Endometrium (tissue), 2 donors: ENCODE measurements at regions not wholly inside any gene's neighbourhood (a gene's known extent, or its start where the extent isn't known, plus 50 kb on each side); places are given as distances from the start of the nearest gene placed in this dataset.
"Not testable (repeated sequence)": the region's sequence is repeated elsewhere in the genome, so short reads cannot be mapped to it uniquely, and the experiment has no call there.

Source experiments
- FAIRE-seq: peaks from 2 replicates; lab custom pipeline; 2012; peaks lifted over from hg19 to GRCh38; lab: Jason Lieb, UNC
- donor health status: control.
- donor health status: control.

DNA sequence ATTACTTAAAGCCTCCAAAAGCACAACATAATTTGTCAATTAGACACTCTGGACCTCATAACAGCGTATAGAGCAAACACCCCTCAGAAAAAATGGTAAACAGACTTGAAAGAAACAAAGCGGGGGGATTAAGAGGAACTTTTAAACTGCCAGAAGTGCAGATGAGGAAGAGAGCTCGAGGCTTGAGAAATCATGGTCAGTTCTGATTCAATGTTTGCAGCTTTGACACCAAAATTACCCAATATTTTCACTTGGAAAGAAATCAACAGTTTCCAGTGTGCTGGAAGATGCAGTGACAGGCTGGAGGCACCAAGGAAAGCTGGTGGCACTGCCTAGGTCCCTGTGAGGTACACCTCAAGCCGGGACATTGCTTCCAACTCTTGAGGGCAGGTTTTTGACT lies 180.9 kb upstream of the TOX3 start:
- no peak for FAIRE-seq

DNA sequence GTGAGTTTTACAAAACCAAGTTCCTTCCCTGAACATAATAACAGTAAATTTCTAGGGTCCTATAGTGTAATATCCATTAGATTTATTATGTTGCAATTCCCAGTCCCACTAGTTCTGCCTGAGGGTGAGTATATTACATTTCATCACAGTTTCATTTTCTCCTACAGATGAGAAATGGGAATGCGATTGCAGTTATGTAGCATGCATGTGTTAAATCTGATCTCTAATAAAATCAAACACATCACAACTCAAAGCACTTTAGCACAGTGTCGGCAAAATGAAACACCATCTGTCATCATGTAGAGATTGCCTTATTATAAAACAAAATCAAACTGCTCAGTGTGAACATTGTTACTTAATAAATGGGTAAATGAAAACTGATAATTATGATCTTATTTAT lies 180.5 kb upstream of the TOX3 start:
- FAIRE-seq, result no peak

DNA sequence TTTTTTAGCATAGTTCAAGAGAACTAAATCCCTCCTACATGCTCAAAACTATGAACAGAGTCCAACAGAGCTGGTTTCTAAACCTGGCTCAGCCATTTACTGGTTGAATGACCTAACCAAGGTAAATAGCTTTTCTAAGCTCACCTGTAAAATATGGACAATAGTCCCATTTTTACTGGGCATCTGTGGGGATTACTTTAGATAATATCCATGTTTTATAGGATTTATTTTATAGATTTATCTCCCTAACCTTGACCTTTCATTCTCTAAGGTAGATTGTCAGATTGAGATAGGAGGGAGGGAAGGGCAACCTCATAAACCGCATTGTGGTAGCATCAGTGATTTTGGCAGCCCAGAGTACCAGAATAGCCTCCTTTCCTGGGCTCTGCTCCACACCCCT lies 178.5 kb upstream of the TOX3 start:
- FAIRE-seq, result no peak

DNA sequence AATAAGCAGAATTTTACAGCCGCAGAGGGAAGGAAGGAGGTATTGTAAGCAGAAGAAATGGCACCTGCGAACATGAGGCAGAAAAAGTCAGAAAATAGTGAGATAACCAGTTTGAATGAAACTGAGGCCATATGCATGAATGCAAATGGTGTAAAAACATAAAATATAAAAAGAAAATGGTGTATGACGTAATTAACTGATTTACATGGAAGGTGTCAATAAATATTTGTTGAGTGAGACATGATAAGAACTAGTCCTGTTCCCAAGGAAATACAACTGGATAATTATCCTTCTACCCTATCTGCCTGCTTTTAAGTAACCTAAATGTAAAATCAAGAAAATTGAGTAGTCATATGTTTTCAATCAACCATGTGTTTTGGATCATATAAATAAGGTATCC lies 178.1 kb upstream of the TOX3 start:
- no peak for FAIRE-seq

DNA sequence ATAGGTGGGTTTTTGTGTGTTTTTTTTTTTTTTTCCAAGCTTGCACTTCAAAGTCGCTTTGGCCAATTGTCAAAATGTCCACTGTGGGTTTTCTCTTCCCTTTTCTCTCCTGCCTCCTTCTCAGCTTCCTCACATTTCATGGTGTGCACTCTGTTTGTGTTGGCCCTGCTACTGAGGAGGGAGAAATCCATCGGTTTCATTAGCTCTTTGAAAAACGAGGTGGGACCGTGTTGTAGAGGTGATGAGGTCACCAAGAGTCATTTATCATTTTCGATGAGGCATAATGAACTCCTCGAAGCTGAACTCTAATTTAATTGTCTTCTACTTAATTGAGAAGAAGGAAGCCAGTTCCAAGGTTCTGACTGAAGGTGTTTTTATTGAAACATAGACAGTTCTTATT lies 174.4 kb upstream of the TOX3 start:
- no peak for FAIRE-seq

DNA sequence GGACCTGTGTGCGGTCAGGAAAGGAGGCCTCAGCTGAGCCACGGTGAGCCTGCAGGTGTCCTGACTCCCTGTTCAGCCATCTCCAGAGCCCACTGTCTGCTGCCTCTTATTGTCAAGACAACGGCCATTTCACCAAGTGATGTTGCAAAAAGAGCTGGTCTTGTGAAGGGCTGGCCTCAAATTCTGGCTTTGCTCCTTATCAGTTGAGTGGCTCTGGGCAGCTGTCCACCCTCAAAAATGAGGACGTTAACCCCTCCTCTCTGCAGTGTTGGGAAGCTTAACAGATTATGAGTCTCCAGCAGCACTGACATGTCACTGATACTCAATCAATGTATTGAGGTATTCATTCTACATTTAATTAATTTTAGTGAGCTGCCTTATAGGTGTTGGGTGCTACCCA lies 171.1 kb upstream of the TOX3 start:
- FAIRE-seq, result no peak

DNA sequence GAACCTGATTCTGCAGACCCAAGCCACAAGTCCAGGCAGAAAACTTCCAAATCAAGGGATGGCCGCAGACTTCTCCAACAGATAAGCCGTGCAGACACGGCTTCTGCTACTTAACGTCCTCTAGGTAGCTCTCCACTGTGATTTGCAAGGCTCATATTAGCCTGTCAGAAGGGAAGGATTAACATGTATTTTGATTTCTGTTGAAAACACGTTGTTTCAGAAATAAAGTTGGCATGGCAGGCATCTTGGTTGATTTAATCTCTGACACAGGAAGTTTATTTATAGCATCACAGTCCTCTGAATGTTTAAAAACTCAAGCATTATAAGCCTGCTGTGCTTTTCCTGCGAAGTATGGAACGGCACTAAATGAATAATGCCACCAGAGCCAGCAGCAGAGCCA lies 166.8 kb upstream of the TOX3 start:
- no peak for FAIRE-seq

DNA sequence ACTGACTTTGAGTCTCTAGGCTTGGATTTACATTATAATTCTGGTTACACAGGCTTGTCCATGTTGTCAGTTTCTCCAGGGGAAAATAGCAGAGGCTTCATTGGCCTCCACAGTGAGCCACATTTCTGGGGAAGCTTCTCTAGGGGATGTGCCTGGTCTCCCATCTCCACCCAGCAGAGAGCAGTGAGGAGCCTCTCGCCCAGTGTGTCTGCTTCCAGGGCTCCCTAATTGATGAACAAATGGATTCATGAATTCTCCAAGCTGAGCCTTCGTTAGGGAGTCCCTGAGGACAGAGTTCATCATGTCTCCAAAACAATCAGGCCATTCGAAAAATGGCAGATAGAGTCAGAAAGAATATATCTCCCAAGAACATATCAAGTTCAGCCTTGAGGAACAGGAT lies 162.4 kb upstream of the TOX3 start:
- FAIRE-seq, result no peak

DNA sequence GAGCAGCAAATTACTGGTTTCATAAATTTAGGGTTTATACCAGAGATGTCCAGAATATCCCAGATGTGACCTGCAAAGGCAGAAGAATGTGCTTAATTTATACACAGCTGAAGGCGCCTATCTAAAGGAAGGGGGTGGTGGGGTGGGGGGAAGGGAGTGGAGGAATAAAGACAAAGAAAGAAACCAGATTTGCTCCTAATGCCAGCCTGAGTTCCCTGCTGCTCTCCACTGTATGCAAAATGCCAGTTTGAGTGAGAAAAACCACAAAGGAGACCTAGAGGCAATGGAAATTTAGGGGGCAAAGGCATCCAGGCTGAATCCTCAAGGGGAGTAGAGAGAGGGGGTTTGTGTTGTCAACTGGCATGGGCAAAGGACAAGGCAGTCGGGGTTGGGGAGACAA lies 161.5 kb upstream of the TOX3 start:
- no peak for FAIRE-seq

DNA sequence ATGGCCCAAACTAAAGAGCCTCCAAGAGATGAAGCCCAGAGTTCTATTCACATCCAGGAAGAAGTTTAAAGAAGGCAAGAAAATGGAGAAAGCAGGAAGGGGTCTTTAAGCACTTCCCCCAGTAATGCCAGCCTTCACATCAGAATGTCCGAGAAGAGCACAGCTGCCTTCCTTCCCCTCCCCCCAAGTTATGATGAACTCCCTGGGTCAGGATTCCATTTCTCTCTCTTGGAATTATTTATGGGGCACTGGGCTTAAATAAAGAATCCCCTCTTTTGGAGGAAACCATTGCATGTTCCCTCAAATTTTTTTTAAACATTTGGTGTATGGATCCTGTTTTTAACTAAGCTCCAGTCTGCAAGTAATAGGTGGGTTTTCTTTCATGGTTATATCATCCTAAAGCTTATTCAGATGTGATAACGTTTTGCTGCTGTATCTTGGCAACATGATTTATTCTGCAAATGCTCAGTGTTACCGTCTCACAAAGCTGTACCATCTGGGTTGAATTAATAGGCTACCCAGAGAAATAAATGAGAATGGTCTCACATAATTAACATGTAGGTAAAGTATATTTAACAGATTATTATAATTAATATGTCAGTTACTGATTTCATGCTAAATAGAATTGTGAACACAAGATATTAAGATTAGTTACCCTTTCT lies 160.9 kb upstream of the TOX3 start:
- FAIRE-seq, result no peak

DNA sequence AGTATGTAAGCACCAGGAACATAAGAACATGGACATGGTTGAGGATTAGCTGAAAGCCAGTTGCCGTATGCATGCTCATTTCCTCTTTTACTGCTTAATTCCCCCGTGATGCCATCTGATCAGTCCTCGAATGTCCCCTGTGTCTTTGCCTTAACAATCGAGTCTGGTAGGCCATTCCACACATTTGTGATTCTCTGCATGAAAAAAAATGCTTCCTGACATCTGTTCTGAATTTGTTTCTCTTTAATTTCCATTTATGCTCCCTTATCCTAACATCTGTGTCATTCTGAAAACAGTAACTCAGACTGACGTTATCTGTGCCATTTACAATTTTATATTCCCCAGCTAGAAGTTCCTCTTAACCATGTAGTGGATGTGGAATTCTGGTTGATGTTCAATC lies 158.2 kb upstream of the TOX3 start:
- no peak for FAIRE-seq

DNA sequence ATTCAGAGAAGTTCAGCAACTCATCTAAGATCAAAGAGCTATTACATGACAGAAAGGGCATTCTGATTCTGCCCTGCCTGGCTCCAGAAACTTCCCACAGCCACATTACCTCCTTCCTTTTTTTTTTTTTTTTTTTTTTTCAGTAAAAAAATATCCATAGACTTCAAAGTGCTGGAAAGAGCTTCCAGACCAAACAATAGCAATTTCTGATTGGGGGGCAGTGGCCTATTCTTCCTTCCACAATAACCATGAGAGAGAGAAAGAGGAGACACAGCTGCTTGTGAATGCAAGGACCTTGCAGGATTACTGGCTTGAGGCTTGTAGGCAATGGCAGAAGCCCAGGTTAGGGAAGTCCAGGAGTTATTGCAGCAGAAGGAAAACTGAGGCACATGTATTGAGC lies 151.0 kb upstream of the TOX3 start:
- no peak for FAIRE-seq

DNA sequence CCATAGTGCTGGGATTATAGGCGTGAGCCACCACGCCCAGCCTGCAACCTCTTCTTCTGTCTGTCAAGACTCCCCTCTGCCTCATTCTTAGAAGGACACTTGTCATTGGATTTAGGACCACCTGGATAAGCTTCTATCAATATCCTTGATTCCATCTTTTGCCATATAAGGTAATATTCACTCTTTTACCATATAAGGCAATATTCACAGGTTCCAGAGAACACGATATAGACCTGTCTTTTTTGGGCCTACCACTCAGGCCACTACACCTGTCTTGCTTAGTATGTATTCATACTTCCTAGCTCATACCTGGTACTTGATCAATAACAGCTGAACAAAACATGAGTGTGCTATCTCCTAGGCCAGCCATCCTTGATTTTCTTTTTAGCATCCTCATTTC lies 149.2 kb upstream of the TOX3 start:
- no peak for FAIRE-seq

DNA sequence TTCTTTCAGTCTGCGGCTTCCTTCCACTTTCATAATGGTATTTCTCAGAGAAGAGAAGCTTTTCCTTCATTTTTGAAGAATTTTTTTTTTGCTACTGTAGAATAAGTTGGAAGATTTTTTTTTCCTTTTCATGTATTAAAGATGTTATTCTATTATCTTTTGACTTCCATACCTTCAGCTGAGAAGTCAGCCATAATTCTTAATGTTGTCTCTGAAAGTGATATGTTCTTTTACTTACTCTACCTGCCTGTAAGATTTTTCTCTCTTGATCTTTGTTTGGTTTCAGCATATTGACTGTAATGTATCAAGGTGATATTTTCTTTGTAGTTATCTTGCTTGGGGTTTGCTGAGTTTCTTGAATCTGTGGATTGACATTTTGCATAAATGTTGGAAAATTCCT lies 143.5 kb upstream of the TOX3 start:
- no peak for FAIRE-seq

DNA sequence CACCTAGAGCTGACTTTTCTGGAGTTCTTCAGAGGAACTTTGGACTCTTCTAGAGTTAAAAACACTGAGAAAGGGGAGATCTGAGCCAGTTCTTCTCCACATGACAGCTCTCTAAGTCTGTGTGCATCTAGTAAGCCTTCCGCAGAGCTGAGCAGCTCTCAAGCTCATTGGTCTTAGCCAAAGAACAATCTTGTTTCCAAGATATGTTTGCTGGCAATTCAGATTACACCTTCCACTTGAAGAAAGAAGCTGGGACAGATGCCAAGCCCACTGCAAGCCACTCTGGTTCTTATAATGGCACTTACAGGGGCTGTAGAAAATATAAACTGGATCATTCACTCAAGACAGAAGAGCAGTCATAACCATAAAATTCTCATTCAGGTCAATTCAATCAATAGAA lies 134.1 kb upstream of the TOX3 start:
- no peak for FAIRE-seq

DNA sequence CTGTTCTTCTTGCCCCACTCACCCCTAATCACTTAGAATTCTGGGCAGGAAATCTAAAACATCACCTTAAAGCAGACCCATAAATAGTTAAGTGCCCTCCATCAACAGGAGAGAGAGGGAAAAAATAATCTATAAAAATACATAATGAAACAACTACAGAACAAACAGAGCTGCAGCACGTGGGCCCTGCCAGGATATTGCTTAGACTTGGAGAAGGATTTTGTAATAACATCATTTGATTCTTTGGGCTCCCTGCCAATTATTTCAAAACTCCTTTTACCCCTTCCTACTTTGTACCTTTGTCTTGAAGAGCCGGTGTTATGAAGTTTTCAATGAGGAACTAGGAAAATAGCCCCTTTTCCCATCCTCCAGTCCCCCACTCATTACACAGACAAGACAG lies 130.6 kb upstream of the TOX3 start:
- no peak for FAIRE-seq

DNA sequence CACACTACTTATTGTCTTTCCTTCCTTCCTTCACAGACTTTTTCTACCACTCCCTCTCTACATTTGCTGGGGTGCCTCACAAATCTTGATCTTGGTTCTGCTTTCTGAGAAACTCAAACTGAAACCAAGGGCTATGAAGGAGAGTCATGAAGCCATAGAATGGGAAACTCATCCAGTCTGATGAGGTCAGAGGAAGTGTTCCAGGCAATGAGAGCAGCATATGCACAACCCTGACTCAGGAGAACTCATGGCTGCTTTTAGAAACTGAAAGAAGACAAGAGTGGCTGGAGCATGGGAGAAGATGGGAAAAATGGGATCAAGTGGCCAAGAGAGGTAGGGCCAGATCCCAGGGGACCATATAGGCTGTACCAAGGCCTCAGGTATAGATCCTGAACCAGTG lies 130.0 kb upstream of the TOX3 start:
- no peak for FAIRE-seq

DNA sequence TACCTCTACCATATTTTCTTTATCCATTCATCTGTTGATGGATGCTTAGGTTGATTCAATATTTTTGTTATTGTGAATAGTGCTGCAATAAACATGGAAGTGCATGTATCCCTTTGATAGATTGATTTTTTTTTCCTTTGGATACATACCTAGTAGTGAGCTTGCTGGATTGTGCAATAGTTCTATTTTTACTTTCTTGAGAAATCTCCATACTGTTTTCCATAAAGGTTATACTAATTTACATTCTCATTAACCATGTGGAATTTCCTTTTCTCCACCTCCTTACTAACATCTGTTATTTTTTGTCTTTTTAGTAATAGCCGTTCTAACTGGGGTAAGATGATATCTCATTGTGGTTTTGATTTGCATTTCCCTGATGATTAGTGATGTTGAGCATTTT lies 124.6 kb upstream of the TOX3 start:
- FAIRE-seq, result no peak

DNA sequence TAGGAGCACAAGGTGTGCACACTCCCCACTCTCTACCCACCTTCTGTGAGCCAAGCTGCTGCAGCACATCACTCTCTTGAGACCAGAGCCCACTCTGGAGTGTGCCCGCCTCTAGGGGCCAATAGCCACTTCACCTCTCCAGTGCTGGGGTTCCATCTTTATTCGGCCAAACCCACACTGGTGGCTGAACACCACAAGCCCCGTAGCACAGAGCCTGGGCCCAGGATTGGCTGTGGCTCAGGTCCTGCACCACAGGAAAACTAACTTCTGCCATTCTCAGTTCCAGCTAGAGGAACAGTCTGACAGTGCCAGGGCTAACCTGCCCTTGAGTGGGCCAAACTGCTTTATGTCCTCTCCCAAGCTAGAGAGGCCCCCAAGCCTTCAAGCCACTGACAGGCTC lies 111.0 kb upstream of the TOX3 start:
- FAIRE-seq, result no peak

DNA sequence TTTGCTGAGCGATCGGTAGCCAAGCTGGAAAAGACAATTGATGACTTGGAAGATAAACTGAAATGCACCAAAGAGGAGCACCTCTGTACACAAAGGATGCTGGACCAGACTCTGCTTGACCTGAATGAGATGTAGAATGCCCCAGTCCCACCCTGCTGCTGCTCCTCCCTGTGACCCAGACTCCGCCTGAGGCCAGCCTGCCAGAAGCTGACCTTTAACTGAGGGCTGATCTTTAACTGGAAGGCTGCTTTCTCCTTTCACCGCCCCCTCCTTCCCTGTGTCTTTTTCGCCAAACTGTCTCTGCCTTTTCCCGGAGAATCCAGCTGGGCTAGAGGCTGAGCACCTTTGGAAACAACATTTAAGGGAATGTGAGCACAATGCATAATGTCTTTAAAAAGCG lies 109.0 kb upstream of the TOX3 start:
- not testable (repeated sequence) for FAIRE-seq

DNA sequence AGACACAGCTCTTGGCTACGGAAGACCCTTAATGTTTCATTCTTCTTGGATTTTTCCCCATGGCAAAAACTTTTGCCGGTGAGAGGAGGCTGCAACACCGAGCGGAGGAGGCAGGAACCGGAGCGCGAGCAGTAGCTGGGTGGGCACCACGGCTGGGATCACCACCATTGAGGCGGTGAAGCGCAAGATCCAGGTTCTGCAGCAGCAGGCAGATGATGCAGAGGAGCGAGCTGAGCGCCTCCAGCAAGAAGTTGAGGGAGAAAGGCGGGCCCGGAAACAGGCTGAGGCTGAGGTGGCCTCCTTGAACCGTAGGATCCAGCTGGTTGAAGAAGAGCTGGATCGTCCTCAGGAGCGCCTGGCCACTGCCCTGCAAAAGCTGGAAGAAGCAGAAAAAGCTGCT lies 108.2 kb upstream of the TOX3 start:
- FAIRE-seq, result not testable (repeated sequence)

DNA sequence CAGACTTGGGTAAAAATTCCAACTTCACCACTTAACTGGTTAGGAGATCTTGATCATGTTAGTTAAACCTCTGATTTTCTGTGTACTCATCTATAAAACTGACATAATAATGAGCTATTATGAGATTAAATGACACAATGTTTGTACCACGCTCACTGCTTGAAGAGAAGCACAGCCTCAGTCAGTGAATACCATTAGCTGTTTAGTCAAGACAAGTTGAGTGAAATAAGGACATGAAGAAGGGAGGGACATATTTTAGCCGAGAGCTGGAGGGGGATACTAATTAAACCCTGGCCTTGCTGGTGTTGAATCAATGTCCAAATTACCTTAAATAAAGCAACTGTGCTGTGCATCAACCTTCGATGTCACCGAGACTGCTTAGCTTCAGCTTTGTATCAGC lies 105.1 kb upstream of the TOX3 start:
- no peak for FAIRE-seq

DNA sequence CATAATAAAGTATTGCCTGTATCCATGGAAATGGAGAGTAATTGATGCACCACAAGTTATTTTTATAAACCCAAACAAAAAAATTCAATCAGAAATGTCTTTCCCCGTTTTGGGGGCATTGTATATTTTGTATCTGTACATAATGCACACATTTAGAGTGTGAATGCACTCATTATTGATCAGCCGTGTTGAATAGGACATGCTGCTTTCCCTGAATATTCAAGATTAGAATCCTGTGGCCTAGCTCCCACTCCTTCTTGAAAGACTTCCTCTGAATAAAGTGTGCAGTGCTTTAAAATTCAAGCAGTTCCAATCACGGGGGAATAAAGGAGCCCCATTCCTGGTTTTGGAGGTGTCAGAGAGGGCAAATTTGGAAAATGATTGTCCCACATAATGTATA lies 103.8 kb upstream of the TOX3 start:
- no peak for FAIRE-seq

DNA sequence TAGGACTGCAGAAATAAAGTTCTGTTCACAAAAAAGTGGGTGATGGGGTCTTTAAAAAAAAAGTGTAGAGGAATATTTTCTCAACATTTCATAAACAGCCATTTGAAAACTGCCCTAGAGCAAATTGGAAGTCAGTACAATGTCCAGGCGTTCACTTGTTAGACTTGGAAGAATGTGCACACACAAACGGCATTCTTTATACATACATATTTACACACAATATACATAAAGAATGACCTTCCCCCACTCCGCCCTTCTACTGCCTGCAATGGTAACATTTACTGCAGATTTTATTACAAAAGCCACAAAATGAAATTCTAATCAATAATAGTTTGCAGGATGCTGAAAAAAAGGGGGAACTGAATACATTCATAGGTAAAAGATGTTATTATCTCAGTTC lies 103.4 kb upstream of the TOX3 start:
- no peak for FAIRE-seq

DNA sequence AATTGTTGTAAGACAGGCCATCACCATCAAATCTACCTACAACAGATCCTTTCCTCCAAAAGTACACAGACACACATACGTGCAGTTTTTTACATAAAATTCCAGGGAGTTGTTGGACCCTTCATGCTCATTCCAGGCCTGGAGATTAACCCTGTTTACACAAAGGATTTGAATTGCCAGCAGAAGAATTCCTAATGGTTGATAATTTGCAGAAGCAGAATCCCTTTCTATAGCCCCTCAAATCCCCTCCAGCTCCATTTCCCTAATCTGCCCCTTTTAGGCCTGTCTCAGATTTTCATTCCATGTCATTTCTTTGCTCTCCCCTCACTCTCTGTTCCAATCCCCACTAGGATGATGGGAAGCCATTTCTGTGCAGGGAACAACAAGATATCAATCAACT lies 102.9 kb upstream of the TOX3 start:
- no peak for FAIRE-seq
